NCI-H460 (cell line): ENCODE measurements at regions not wholly inside any gene's neighbourhood (a gene's known extent, or its start where the extent isn't known, plus 50 kb on each side); places are given as distances from the start of the nearest gene placed in this dataset.
"Not testable (repeated sequence)": the region's sequence is repeated elsewhere in the genome, so short reads cannot be mapped to it uniquely, and the experiment has no call there.

Experiments
- DNase-seq: peaks from one replicate; pipeline ENCODE4 v3.0.0-alpha.2; 2016; ENCODE audit warnings: low read depth; ENCODE audit errors: extremely low read depth

DNA sequence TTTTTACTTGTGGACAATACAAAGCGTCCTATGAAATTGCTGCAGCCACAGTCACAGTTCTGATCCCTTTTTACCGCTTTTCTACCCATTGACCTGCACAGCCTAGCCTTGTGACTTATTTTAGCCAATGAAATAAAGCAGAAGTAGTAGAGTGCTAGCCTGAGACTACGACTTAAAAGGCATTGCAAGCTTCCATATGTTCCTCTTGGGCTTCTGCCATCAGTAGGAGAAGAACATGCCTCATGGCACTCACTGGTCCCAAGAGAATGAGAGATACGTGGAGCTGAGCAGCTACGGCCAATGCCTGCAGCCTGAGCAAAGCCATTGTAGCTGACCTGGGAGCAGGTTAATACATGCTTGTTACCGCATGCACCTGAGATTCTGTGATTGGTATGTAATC, 416.6 kb upstream of the CLINT1 start:
- DNase-seq: no peak

DNA sequence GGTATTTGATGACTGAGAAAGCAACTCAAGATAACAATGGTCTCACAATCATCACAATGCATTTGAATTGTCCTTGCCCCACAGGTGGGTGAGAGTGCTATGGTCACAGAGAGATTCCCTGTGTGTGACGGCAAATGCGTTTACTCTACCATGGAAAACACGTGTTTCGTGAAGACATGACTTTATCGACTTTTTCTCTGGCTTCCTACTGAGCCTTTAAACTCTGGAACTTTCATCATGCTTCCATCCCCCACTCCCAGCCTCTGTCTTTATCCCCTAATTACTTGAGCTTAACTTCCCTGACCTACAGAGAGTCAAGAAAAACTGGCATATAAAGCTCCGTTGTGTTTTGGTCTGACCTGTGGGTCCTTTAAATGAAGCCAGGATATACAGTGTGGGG, 414.1 kb upstream of the CLINT1 start:
- no peak for DNase-seq

DNA sequence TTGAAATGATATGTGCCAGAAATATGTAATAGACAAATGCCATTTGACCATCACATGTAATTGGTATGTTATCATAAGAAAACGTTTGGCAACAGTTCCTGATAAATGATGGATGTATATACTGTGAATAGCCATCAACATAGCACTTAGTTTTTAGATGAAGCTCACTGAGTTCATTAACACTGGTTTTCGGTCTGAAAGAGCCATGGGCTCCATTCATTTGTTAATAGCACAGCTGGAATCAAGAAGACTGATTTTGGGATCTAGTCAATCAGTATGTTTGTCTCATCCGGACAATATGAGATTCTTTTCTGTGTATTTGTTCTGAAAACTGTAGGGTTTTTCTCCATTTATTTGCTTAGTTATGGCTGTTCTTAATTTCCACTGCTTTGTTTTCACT, 413.5 kb upstream of the CLINT1 start:
- no peak for DNase-seq

DNA sequence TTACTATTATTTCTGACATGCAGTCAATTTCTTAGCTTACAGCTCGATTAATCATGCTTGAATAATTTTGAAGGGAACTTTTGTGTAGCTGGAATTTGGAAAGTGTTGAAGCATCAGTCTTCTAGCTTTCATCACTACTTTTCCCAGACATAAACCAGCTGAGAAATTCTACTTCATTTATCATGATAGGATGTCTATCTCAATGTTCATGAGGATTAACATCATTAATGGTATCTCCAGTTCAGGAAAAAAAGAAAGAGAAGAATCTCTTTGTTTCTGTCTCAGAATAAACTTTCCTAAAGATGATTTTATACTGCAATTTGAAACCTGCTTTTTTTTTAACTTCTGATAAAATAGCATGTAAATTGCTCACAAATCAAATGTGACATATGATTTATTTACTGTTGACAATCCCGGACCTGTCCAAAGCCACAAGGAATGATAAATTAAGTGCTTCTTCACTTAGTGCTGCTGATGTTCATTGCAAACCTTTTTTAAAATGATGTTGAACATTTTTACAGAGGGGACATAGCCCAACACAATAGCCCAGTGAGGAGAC, 412.1 kb upstream of the CLINT1 start:
- DNase-seq: no peak

DNA sequence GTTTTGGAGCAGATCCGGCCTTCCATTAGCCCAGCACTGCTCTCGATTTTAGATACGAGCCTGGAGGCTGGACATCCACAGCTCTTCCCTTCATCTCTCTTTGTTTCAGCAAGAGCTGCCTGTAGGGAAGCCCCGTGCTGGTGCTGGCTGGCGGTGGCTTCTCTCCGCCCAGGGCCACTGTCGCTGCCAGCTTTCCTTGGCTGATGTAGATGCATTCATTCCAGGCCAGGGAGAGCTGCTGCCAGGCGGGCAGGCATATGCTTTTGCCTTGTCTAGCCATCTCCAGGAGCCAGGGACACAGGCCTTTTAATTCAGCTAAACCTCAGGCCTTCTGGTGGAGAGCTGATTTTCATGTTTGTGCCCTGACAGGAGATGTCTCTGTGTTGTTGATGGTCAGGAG, 409.3 kb upstream of the CLINT1 start:
- DNase-seq: no peak

DNA sequence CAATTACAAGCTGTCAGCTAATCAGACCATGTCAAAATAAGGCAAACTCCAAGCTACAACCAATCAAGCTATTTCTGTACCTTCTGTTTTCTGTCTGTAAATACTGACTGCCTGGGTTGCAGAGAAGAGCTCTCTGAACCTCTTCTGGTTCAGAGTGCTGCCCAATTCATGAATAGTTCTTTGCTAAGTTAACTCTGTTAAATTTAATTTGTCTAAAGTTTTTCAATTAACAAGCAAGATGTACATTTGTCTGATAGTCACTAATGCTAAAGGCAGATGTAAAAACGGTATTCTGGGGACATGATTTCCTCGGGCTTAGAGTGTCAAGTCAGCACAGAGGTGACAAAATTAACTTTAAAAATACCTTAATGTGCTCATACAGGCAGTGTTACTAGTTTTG, 408.3 kb upstream of the CLINT1 start:
- DNase-seq: no peak

DNA sequence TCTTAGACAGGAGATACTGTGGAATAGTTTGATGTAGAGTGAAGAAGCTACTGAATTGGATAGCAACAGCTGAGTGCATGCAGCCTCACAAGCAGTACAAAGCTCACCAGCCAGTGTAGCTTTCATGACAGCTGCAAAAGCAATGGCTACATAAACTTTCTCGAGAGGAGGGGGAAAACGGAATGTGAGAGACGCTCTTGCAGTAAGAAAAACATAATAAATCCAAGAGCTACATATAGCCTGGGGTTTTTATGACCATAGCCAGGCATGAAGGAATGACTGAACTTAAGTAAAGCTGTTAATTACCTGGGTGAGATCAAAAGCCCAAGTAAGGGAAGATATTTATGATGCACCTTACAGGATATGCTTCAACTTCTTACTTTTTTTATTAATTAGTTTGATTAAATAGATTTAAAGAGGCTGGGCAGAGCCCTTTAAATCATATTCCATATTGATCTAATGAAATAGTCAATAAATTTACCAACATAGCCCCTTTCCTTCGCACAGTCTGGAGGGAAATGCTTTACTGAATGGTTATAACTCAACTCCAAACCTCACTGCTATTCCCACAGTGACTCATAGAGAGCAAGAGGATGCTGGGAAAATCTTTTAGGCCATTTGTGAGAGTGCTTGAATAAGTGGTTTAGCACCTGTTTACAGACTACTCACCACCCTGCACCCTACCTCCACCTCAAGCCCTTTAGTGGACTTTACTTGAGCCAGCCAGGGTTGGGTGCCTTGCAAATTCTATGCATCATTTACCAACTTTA, 407.2 kb upstream of the CLINT1 start:
- DNase-seq: no peak

DNA sequence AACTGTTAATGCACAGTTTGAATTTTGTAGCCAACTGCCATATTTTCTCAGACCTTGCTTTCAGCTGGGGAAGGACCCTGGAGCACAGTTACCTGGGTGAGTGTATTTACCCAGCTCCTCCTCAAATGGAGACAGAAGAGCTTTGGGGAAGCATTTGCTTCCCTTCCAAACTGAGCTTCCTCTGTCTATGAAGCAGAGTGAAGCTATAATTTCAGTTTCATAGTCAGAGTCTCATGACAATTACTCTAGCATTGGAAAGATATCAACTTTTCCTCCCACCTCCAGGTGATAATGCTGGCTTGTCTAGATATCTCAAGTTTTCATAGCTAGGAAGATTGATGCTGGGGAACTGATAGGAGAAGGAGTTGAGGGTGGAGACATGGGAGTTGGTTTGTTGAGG, 406.4 kb upstream of the CLINT1 start:
- DNase-seq: no peak

DNA sequence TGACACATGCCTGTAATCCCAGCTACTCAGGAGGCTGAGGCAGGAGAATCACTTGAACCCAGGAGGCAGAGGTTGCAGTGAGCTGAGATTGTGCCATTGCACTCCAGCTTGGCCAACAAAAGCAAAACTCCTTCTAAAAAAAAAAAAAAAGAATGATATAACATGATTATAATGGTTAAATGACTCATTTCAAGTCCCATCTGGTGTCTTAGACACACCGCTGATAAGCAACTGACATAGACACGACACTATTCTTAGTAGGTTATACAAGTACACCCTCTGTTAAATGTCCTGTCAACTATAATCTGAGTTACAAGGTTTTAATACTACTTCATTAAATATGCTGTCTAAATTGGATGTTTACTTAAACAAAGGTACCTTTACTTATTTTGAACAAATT, 405.3 kb upstream of the CLINT1 start:
- no peak for DNase-seq

DNA sequence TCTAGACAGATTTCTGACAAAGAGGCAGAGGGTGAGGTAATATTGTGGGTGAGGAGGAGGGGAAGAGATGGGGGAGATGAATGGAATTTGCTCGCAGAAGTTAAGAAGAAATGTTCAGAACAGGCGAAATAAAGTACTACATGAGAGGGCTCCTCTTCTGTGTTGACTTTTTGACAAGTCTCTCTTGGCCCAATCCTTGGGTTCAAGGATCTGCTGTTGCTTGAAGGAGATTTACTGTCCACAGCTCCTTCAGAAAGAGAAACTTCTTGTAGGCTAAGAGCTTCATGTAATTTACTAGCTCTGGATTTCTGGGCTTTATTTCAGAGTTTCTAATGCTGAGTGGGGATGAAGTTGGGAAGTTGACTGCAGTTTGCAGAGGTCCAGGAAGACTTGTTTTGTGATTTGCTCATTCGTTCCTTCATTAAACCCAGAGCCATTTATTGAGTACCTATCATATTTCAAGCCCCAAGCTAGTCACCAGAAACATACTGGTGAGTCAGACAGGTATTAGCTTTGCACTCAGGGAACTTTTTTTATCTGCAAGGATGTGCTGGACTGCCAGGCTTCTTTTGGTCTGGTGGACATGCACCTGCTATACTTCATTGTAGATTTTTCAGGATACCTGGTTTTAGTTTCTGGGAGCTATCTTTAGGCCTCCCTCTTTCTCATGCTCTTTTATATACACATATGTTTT, 402.9 kb upstream of the CLINT1 start:
- DNase-seq: no peak

DNA sequence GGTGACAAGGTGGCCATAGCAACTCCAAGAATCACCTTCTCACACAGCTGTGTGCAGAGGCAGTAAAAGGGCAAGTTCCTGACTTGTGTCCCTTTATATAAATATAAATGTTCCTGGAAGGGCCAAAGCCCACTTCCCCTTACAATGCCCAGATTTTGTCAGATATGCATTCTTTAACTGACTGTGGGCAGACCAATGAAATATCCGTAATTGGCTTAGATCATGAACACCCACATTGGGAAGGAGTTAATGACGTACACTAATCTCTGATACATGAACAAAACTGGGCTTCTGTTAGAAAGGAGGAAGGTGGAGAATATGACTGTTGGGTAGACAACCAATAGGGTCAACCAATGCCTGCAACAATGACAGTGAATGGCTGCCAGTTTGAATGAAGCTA, 397.2 kb upstream of the CLINT1 start:
- no peak for DNase-seq

DNA sequence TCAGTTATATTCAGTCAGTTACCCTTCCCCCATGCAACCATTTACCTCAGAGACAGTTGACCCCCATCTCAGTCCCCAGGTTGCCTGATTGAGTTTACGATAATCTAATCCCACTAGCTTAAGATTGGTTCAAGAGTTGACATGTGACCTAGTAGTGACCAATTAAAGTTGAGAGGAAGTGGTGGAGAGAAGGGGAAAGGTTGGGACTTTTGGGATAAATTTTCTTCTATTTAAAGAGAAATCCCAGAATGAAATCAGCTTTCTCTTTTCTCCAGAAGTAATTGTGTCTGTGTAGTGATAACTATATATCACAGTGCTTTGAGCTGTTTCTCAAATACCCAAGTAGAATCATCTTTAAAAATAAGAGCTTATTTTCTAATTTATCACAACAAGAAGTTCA, 396.7 kb upstream of the CLINT1 start:
- DNase-seq: no peak

DNA sequence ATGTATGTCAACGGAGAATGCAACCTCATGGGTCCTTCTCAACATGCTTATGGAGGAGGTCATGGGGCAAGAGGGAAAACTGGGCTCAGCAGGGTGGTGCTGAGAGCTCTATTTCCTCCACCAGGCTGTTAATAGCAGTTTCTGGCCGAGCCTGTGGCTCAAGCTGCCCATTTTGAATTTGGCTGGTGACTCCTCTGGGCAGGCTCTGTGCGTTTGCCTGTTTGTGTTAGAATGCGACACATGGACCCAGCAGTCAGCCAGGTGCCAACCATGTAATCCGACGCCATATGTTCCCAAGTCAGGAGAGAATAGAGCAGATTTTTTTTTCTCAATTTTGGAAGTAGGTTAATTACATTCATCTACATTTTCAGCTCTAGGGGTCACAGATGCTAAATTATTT, 387.7 kb upstream of the CLINT1 start:
- no peak for DNase-seq

DNA sequence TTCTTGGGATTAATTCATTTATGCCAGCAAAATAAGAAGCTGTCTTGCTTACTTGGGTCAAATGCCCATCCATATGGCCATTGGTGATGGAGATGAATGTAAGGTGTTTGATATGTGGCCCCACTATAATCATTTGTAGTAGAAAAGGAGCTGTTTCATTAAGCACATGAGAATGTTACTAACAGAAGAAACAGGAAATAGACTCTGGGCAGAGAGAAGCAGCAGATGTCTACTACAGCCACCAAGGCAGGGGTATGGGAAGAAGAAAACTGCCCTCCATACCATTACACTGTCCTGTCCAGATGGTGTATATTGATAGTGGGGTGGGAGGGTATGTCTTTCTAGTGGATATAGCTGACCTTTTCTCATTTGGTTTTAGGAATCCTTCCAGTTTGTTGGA, 386.6 kb upstream of the CLINT1 start:
- DNase-seq: no peak

DNA sequence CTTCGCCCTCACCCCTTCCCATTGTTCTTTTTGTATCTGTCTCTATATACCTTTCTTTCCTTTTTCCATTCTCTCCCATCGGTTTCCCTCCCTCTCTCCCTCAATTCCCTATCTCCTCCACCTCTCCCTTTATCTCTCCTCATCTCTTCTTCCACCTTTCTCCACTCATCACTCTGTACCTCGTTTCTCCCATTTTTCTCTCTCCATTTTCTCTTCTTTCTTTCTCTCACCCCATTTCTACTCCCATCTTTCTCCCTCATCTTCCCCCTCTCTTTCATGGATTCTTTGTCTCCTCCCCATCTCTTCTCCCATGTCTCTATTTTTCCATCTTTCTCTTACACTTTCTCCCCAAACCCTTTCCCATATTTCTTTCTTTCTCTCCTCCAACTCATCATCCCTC, 385.9 kb upstream of the CLINT1 start:
- DNase-seq: no peak

DNA sequence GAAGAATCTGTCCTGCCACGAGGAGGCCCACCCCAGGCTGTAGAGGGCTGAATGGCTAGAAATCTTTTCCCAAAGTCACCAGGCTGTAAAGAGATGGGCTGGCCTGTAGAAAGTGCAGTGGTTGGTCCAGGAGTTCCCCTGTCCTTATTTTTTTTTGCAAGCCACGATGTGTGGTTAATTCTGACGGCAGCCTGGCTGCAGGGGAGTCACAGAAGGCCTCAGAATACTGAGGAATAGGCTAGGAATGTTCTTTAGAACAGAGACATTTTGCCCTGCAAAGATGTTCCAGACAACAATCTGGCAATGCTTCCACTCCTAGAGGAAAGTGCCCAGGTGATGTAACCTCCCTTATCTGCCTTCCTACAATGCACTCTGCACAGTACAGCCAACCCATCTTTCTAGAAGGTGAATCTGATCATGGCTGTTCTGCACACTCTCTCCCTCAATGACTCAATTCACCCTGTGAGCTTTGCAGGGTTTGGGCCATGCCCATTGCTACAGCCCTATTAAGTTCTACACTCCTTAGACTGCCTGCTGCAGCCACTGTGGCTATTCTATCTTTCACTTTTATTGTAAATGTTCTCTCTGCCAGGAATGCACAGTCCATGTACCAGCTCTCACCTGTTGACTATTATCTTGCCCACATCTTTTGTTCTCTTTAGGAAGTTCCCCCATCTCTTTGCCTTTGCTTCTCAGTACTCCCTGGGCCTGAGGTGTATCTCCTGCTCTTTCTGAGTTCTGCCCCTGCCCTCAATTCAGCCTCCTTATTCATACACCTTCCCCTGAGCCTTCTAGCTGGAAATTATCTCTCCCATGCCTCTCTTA, 377.8 kb upstream of the CLINT1 start:
- no peak for DNase-seq

DNA sequence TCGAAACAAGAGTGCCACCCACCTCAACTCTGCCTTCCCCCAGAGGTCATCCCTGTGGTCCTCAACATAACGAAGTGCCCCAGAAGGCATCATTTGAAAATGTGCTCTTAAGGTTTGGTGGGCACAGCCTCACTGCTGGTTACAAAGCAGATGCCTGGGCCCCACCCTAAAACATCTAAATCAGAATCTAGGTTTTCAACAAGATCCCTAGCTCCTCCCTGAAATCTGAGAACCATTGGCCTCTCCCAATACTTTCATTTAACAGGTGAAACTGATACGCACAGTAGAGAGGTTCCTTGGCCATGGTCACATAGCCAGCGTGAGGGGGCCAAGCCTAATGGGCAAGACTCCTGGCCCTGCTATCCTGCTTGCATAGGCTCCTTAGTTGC, 376.2 kb upstream of the CLINT1 start:
- DNase-seq: no peak

DNA sequence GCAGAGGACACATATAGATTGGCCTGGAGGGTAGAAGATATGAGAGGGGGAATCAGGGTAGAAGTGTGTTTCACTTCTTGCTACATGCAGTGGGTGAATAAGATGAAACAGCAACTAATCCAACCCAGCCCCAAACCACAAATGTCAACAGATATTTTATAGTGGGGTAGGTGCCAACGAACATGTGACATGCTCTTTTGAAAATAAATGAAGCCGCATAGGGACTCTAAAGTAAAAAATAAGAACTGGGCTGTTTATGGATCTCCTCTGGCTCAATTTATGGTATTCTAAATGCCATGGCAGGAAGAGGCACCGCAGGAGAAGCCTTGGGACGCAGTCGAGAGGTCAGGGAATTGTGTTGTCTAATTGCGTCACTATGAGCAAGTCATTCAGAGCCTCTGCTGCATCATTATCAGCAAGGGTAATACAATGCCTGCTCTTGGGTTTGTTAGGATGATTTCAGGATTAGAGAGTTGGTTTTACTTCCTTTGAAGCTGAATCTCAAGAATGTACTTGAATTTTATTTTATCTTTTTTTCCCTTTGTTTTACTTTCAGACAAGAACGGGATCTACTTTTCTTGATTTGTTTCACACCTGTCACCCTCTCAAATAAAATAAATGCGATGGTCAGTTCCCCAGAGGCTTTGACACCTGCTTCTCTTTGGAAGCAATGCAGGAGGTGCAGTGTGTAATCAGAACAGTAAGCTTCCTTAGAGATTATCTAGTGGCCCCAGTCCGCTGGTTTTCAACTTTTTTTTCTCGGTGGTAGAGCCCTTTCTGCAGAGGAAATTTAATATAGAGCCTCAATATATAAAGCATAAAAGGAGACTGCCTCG, 375.6 kb upstream of the CLINT1 start:
- no peak for DNase-seq

DNA sequence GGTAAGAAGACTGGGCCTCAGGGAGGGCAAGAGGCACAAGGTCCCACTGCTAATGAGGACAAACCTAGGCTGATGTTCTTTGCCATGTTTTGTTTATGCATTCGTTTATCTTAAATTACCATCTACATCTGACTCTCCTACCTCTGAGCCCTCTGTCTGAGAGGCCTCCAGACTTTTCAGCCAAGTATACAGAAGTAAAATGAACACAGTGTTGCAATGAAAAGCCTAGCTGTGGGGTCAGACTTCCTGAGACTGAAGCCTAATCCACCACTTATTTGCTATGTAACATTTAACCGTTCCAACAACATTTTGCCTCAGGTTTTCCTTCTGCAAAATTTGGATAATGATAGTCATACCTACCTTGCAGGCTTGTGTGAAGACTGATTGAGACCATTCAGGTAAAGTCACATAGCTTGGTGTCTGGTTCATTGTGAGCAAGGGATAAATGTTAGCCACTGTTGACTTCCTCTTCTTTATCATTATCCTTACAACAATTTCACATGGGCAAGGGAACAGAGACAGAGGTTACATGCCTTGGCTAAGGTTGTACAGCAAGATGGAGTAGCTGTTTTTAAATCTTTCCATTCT, 374.9 kb upstream of the CLINT1 start:
- no peak for DNase-seq

DNA sequence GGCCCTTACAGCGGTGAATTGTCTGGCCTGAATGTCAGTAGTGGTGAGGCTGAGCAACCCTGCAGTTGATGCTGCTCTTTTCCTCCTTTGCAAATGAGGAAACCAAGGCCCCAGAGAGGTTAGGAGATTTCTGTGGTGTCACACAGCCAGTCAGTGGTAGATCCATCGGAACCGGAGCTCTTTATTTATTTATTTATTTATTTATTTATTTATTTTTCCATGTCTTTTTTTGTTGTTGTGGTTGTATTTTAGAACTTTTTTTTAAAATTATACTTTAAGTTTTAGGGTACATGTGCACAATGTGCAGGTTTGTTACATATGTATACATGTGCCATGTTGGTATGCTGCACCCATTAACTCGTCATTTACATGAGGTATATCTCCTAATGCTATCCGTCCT, 368.4 kb upstream of the CLINT1 start:
- DNase-seq: not testable (repeated sequence)
